ENCODE measurements at regions not wholly inside any gene's neighbourhood (a gene's known extent, or its start where the extent isn't known, plus 50 kb on each side); places are given as distances from the start of the nearest gene placed in this dataset.

DNA sequence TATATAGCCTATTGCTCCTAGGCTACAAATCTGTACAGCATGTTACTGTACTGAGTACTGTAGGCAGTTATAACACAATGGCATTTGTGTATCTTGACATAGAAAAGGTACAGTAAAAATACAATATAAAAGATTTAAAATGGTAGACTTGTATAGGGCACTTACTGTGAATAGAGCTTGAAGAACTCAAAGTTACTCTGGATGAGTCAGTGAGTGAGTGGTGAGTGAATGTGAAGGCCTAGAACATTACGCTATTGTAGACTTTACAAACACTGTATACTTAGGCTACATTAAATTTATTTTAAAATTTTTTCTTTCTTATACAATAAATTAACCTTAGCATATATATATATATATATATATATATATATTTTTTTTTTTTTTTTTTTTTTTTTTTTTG, 140.0 kb upstream of the UBE2E1 start:
- no peaks in the 10 kb centered on the region for H3K36me3 ChIP-seq
- WGBS, 5 donors = 96 to 100% (median 97%) methylated on average over 1 of the region's 1 CpG
- no peak for TF ChIP-seq POLR2A (IDR thresholded peaks at IDR 0.05)
- no peak for TF ChIP-seq EP300 (IDR thresholded peaks at IDR 0.05)
- TF ChIP-seq, protein P1, sequence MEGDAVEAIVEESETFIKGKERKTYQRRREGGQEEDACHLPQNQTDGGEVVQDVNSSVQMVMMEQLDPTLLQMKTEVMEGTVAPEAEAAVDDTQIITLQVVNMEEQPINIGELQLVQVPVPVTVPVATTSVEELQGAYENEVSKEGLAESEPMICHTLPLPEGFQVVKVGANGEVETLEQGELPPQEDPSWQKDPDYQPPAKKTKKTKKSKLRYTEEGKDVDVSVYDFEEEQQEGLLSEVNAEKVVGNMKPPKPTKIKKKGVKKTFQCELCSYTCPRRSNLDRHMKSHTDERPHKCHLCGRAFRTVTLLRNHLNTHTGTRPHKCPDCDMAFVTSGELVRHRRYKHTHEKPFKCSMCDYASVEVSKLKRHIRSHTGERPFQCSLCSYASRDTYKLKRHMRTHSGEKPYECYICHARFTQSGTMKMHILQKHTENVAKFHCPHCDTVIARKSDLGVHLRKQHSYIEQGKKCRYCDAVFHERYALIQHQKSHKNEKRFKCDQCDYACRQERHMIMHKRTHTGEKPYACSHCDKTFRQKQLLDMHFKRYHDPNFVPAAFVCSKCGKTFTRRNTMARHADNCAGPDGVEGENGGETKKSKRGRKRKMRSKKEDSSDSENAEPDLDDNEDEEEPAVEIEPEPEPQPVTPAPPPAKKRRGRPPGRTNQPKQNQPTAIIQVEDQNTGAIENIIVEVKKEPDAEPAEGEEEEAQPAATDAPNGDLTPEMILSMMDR (IDR thresholded peaks at IDR 0.05) = no peak
- no peak for TF ChIP-seq POLR2AphosphoS5 (IDR thresholded peaks at IDR 0.05)
- H3K27ac ChIP-seq = no peak overlapping the region
- H3K4me1 ChIP-seq = peaks cover 0 to 3% (median 0%) of the 10 kb centered on the region in 4 donors
- intact Hi-C loops (cut with DNase I; ENCODE audit: low total_unique reads) = no loop called here
- H3K4me3 ChIP-seq = no peak overlapping the region
- no peak for DNase-seq
- H3K9me3 ChIP-seq = no peaks in the 10 kb centered on the region
- peaks cover 0 to 3% (median 0%) of the 10 kb centered on the region in 3 donors for H3K27me3 ChIP-seq

DNA sequence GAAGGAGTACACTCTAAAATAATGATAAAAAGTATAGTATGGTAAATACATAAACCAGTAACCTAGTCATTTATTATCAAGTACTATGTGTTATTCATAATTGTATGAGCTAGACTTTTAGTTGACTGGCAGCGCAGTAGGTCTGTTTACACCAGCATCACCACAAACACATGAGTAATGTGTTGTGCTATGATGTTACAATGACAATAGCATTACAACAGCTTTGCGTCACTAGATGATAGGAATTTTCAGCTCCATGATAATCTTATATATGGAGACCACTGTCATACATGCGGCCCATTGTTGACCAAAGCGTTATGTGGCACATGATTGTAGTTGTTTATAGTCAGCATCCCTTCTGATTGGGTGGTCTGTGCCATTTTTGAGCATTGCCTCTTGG, 138.9 kb upstream of the UBE2E1 start:
- H3K9me3 ChIP-seq = no peaks in the 10 kb centered on the region
- intact Hi-C loops (cut with DNase I; ENCODE audit: low total_unique reads) = no loop called here
- no peaks in the 10 kb centered on the region for H3K36me3 ChIP-seq
- no peak for DNase-seq
- TF ChIP-seq POLR2A (IDR thresholded peaks at IDR 0.05) = no peak
- WGBS, 5 donors = 95 to 99% (median 96%) methylated on average over 4 of the region's 4 CpGs
- no peak overlapping the region for H3K27ac ChIP-seq
- peaks cover 0 to 13% (median 9%) of the 10 kb centered on the region in 3 donors for H3K27me3 ChIP-seq
- peaks cover 0 to 10% (median 5%) of the 10 kb centered on the region in 4 donors for H3K4me1 ChIP-seq
- no peak overlapping the region for H3K4me3 ChIP-seq

DNA sequence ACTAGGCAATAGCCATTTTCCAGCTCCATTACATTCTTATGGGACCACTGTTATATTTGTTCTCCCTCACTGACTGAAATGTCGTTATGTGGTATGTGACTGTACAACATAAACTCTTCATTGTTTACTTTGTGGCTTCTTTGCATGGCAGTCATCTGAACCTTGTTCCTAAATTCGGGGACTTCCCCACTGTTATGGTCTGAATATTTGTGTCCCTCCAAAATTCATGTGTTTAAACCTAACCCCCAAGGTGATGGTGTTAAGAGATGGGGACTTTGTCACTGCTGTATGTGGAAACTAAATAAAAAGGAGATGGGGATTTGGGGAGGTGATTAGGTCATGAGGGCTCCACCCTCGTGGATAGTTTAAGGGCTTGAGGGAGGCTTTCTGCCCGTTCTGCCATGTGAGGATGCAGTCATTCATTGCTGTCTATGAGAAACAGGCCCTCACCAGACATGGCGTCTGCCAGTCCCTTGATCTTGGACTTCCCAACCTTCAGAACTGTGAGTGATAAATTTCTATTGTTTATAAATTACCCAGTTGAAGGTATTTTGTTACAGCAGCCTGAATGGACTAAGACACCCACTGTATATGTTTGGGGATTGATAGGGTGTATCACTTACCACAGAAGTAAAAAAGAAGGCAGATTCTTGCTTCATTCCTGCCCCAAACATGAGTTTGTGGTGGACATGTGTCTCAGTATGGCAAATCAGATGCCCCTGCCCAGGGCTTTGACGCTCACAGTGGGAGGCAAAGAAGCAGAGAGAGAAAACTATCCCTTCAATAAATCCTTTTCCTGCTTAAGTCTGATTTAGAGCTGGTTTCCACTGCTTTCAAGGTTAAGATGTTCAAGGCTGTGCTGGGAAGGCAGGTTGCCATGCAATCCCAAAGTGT, 138.0 kb upstream of the UBE2E1 start:
- H3K27ac ChIP-seq = no peak overlapping the region

DNA sequence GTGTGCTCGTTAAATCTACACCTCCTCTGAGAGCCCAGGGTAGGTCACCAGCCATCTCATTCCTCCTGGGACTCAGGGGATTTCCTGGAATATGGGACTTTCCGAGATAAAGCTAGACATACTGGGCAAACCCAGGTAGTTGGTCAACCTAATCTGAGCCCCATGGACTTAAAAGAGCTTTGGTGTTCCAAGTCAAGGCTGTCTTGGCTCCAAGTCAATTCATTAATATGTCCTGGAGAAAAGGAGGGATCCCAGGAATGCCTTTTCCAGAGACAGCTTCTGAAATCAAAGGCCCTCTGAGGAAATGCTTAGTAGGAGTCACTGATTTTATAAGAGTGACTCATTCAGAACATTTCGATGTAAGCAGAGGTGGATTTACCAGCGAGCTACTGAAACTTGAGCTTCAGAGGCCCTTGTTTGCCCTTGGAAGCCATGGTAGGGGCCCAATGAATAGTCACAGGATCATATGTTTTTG, 137.3 kb upstream of the UBE2E1 start:
- peaks cover 0 to 18% (median 11%) of the 10 kb centered on the region in 3 donors for H3K27me3 ChIP-seq
- TF ChIP-seq EP300 (IDR thresholded peaks at IDR 0.05) (no peak), POLR2AphosphoS5 (IDR thresholded peaks at IDR 0.05) (no peak), POLR2A (IDR thresholded peaks at IDR 0.05) (no peak)
- TF ChIP-seq, protein P1 (IDR thresholded peaks at IDR 0.05) = no peak
- H3K4me1 ChIP-seq = peaks cover 0 to 12% (median 8%) of the 10 kb centered on the region in 4 donors
- no peaks in the 10 kb centered on the region for H3K9me3 ChIP-seq
- H3K36me3 ChIP-seq = no peaks in the 10 kb centered on the region
- 35 to 56% (median 48%) methylated on average over 4 of the region's 4 CpGs for WGBS, 5 donors
- intact Hi-C loops (cut with DNase I; ENCODE audit: low total_unique reads) = no loop called here
- DNase-seq = no peak
- no peak overlapping the region for H3K4me3 ChIP-seq
- H3K27ac ChIP-seq = no peak overlapping the region

More for the DNA sequence above, 138.0 kb upstream of the UBE2E1 start:
- H3K36me3 ChIP-seq = no peaks in the 10 kb centered on the region
- H3K4me1 ChIP-seq = peaks cover 0 to 15% (median 8%) of the 10 kb centered on the region in 4 donors
- H3K27me3 ChIP-seq = peaks cover 0 to 18% (median 11%) of the 10 kb centered on the region in 3 donors
- intact Hi-C loops (cut with DNase I; ENCODE audit: low total_unique reads) = no loop called here
- no peaks in the 10 kb centered on the region for H3K9me3 ChIP-seq
- no peak for DNase-seq
- TF ChIP-seq POLR2A (IDR thresholded peaks at IDR 0.05) (no peak), POLR2AphosphoS5 (IDR thresholded peaks at IDR 0.05) (no peak), EP300 (IDR thresholded peaks at IDR 0.05) (no peak)
- TF ChIP-seq, protein P1 (IDR thresholded peaks at IDR 0.05) = no peak
- H3K4me3 ChIP-seq = no peak overlapping the region
- WGBS, 5 donors = 74 to 88% (median 82%) methylated on average over 6 of the region's 6 CpGs
